ENCODE measurements at regions not wholly inside any gene's neighbourhood (a gene's known extent, or its start where the extent isn't known, plus 50 kb on each side); places are given as distances from the start of the nearest gene placed in this dataset.
"Not testable (repeated sequence)": the region's sequence is repeated elsewhere in the genome, so short reads cannot be mapped to it uniquely, and the experiment has no call there.

GRCh38 chr7:153887749-153888569 is 164.2 kb upstream of the DPP6 start:
- DNase-seq = no peak

- no peak for DNase-seq
Observed at GRCh38 chr7:153891990-153892389, 160.2 kb upstream of the DPP6 start.

- DNase-seq = no peak
Observed at GRCh38 chr7:153902862-153903261, 149.3 kb upstream of the DPP6 start.

- DNase-seq = no peak
Observed at GRCh38 chr7:153912211-153912610, 140.0 kb upstream of the DPP6 start.

GRCh38 chr7:153920126-153920525 is 132.1 kb upstream of the DPP6 start:
- DNase-seq = no peak

GRCh38 chr7:153920897-153921296 is 131.3 kb upstream of the DPP6 start:
- no peak for DNase-seq

- DNase-seq = no peak
Observed at GRCh38 chr7:153921408-153921807, 130.8 kb upstream of the DPP6 start.

GRCh38 chr7:153930696-153931095 is 121.5 kb upstream of the DPP6 start:
- DNase-seq = no peak

GRCh38 chr7:153934048-153934447 is 118.2 kb upstream of the DPP6 start:
- DNase-seq = peak in 1 of 3 experiments; percentile 23

GRCh38 chr7:153934629-153935028 is 117.6 kb upstream of the DPP6 start:
- DNase-seq = peak in 1 of 3 experiments; percentile 14

GRCh38 chr7:153935095-153935494 is 117.1 kb upstream of the DPP6 start:
- DNase-seq = no peak

GRCh38 chr7:153938451-153938850 is 113.7 kb upstream of the DPP6 start:
- DNase-seq = no peak

GRCh38 chr7:153939177-153939576 is 113.0 kb upstream of the DPP6 start:
- peak in 1 of 3 experiments; percentile 48 for DNase-seq

GRCh38 chr7:153939654-153940053 is 112.5 kb upstream of the DPP6 start:
- DNase-seq = no peak

GRCh38 chr7:153941061-153941460 is 111.1 kb upstream of the DPP6 start:
- no peak for DNase-seq

GRCh38 chr7:153942036-153942435 is 110.2 kb upstream of the DPP6 start:
- DNase-seq = no peak

- no peak for DNase-seq
Observed at GRCh38 chr7:153943457-153943856, 108.7 kb upstream of the DPP6 start.

GRCh38 chr7:153943861-153944260 is 108.3 kb upstream of the DPP6 start:
- peak in 1 of 3 experiments; percentile 9 for DNase-seq

- no peak for DNase-seq
Observed at GRCh38 chr7:153948060-153948459, 104.1 kb upstream of the DPP6 start.

GRCh38 chr7:153951316-153951715 is 100.9 kb upstream of the DPP6 start:
- DNase-seq = no peak

GRCh38 chr7:153954477-153954876 is 97.7 kb upstream of the DPP6 start:
- no peak for DNase-seq

- not testable (repeated sequence) for DNase-seq
Observed at GRCh38 chr7:153957677-153958076, 94.5 kb upstream of the DPP6 start.

- DNase-seq = not testable (repeated sequence)
Observed at GRCh38 chr7:153958381-153958780, 93.8 kb upstream of the DPP6 start.

- not testable (repeated sequence) for DNase-seq
Observed at GRCh38 chr7:153958789-153959188, 93.4 kb upstream of the DPP6 start.

Measured in NCI-H1417 (cell line).